OCI-LY7 (cell line): ENCODE measurements at regions not wholly inside any gene's neighbourhood (a gene's known extent, or its start where the extent isn't known, plus 50 kb on each side); places are given as distances from the start of the nearest gene placed in this dataset.

Source experiments
- BruUV-seq: library from RNA; stranded (reverse); fragments of 400-500 nt; replicated peaks from 2 replicates; lab custom pipeline; 2021; lab: Mats Ljungman, UMichigan
- CTCF ChIA-PET: fragments of 300-600 bp; sonication (Branson Sonifier 250); formaldehyde crosslinking; loops from one replicate; lab custom pipeline; 2022; ENCODE audit warnings: antibody characterized with exemption; ENCODE audit not compliant: unreplicated experiment; lab: Charles Lee
- POLR2A ChIA-PET: fragments of 300-600 bp; sonication (Branson Sonifier 250); formaldehyde crosslinking; loops from one replicate; lab custom pipeline; 2022; ENCODE audit warnings: antibody characterized with exemption; lab: Charles Lee
- DNase-seq: peaks from one replicate; pipeline ENCODE4 v3.0.0-alpha.2; 2015; ENCODE audit warnings: low spot score
- H2AFZ ChIP-seq: fragments of 200-600 bp; sonication (generic), shearing (Covaris generic); 2 replicates; pipeline ENCODE4 v1.6.1; 2014; ENCODE audit warnings: mild to moderate bottlenecking, antibody characterized with exemption, low read length, moderate library complexity
- H3K27ac ChIP-seq: fragments of 200-600 bp; sonication (generic); 2 replicates; pipeline ENCODE4 v1.5.1; 2014; ENCODE audit warnings: mixed run types, low read depth, mild to moderate bottlenecking, moderate library complexity, low read length, inconsistent platforms; ENCODE audit not compliant: poor library complexity, severe bottlenecking
- H3K36me3 ChIP-seq: fragments of 200-600 bp; sonication (generic); 2 replicates; pipeline ENCODE4 v1.6.1; 2014; ENCODE audit warnings: mild to moderate bottlenecking, antibody characterized with exemption, low read length, moderate library complexity, mixed read lengths; ENCODE audit not compliant: insufficient read depth
- H3K4me1 ChIP-seq: fragments of 200-600 bp; sonication (generic); 2 replicates; pipeline ENCODE4 v1.5.1; 2014; ENCODE audit warnings: mild to moderate bottlenecking, low read length; ENCODE audit not compliant: insufficient read depth, poor library complexity, severe bottlenecking
- H3K4me2 ChIP-seq: fragments of 200-600 bp; sonication (generic); 2 replicates; pipeline ENCODE4 v1.6.1; 2014; ENCODE audit warnings: mild to moderate bottlenecking, low read length
- H3K4me3 ChIP-seq: fragments of 200-600 bp; sonication (generic); 2 replicates; pipeline ENCODE4 v1.5.1; 2014; ENCODE audit warnings: mild to moderate bottlenecking, low read depth, low read length; ENCODE audit not compliant: poor library complexity, severe bottlenecking
- H3K79me2 ChIP-seq: fragments of 200-600 bp; sonication (generic); 2 replicates; pipeline ENCODE4 v1.6.1; 2016; ENCODE audit warnings: low read depth, mild to moderate bottlenecking, low read length, moderate library complexity, mixed read lengths; ENCODE audit not compliant: insufficient read depth
- H3K9me2 ChIP-seq: fragments of 200-600 bp; sonication (generic); 2 replicates; pipeline ENCODE4 v1.6.1; 2016; ENCODE audit warnings: mild to moderate bottlenecking, low read length, mixed read lengths; ENCODE audit not compliant: insufficient read depth
- H3K9me3 ChIP-seq: fragments of 200-600 bp; sonication (generic); 2 replicates; pipeline ENCODE4 v1.6.1; 2014; ENCODE audit warnings: mild to moderate bottlenecking, mixed run types, low read length, mixed read lengths
- H4K20me1 ChIP-seq: fragments of 200-600 bp; sonication (generic); 2 replicates; pipeline ENCODE4 v1.6.1; 2014; ENCODE audit warnings: mild to moderate bottlenecking, antibody characterized with exemption, low read length, moderate library complexity, mixed read lengths; ENCODE audit not compliant: insufficient read depth
- CTCF ChIP-seq: fragments of 200-600 bp; sonication (generic); conservative IDR thresholded peaks from 2 replicates; pipeline ENCODE4 v1.5.1; 2014; ENCODE audit warnings: mild to moderate bottlenecking, antibody characterized with exemption, low read length, moderate library complexity, mixed read lengths
- EZH2phosphoT487 ChIP-seq: fragments of 200-600 bp; sonication (generic); IDR thresholded peaks from 2 replicates; pipeline ENCODE4 v1.6.1; 2018; ENCODE audit warnings: low read depth, borderline replicate concordance, mild to moderate bottlenecking, mixed run types, antibody characterized with exemption, low read length, moderate library complexity, mixed read lengths
- intact Hi-C: fragments of 100-400 bp; cut with micrococcal nuclease; formaldehyde crosslinking; loops from one replicate; pipeline ENCODE4 v1.10.0; 2022; ENCODE audit not compliant: unreplicated experiment

GRCh38 chr4:53744446-53745160 is 153.3 kb upstream of the LNX1 start:
- H3K4me1 ChIP-seq: peaks cover 69% of the 10 kb centered on the region
- H3K36me3 ChIP-seq: no peaks in the 10 kb centered on the region
- no peaks in the 10 kb centered on the region for H4K20me1 ChIP-seq
- H3K79me2 ChIP-seq: no peaks in the 10 kb centered on the region
- H3K4me3 ChIP-seq: peak overlapping the region; percentile 18
- no peaks in the 10 kb centered on the region for H3K9me2 ChIP-seq
- ChIA-PET CTCF (interaction anchor here (0.6 kb wide), 1 partner anchor 41 kb away, joined by 3 read pairs; no protein-coding TSS in a partner anchor), POLR2A (interaction anchor here (1.4 to 2.4 kb wide), 6 partner anchors 8 to 396 kb away, joined by 3 to 13 read pairs (median 4); no protein-coding TSS in a partner anchor)
- peak; percentile 74 for DNase-seq
- BruUV-seq: no TSS peak
- peaks cover 5% of the 10 kb centered on the region; the same call in 1 of the 2 replicates for H3K9me3 ChIP-seq
- peak overlapping the region; percentile 60 for H3K4me2 ChIP-seq
- H2AFZ ChIP-seq: peak overlapping the region; percentile 91
- TF ChIP-seq CTCF (peak; percentile 49), EZH2phosphoT487 (no peak)
- H3K27ac ChIP-seq: peak overlapping the region; percentile 69
- intact Hi-C loops: loop anchor here (5.0 to 10.0 kb wide), 4 partner anchors 58 to 1900 kb away; partner anchors contain the start of genes CHIC2 and DCUN1D4

GRCh38 chr4:53734584-53735353 is 143.5 kb upstream of the LNX1 start:
- Histone ChIP-seq H3K9me2 (no peaks in the 10 kb centered on the region), H3K36me3 (no peaks in the 10 kb centered on the region), H3K4me3 (no peak overlapping the region), H3K4me1 (no peaks in the 10 kb centered on the region), H3K4me2 (no peak overlapping the region), H3K9me3 (0 out of 2 replicates have a peak, but pooled peaks cover 5% of the 10 kb centered on the region), H3K79me2 (no peaks in the 10 kb centered on the region), H3K27ac (no peak overlapping the region), H2AFZ (no peak overlapping the region; the same call in 1 of the 2 replicates), H4K20me1 (no peaks in the 10 kb centered on the region)
- TF ChIP-seq CTCF (no peak), EZH2phosphoT487 (no peak)
- no peak for DNase-seq
- intact Hi-C loops: no loop called here
- ChIA-PET POLR2A (interaction anchor here (0.6 to 1.1 kb wide), 3 partner anchors 12 to 151 kb away, joined by 3 read pairs; no protein-coding TSS in a partner anchor), CTCF (no interaction called here)
- BruUV-seq: no TSS peak
